Esophagus squamous epithelium (tissue), 5 donors: ENCODE measurements at regions not wholly inside any gene's neighbourhood (a gene's known extent, or its start where the extent isn't known, plus 50 kb on each side); places are given as distances from the start of the nearest gene placed in this dataset.
"Not testable (repeated sequence)": the region's sequence is repeated elsewhere in the genome, so short reads cannot be mapped to it uniquely, and the experiment has no call there.

Experiments
- DNase-seq: peaks from one replicate; lab custom pipeline; 2025; lab: John Stamatoyannopoulos, UW
- H3K27ac ChIP-seq, 4 donors: fragments of 200-600 bp; sonication (generic); one replicate each; pipeline ENCODE4 v1.5.1; 2016 to 2019; ENCODE audit warnings: mild to moderate bottlenecking in 1 of 4
- H3K27me3 ChIP-seq, 4 donors: fragments of 200-600 bp; sonication (generic); 1 replicate in 3 of 4; 2 replicates in 1 of 4; pipeline versions ENCODE4 v1.5.1 to v1.6.0; 2017 to 2021; ENCODE audit warnings: antibody characterized with exemption in 1 of 4
- H3K36me3 ChIP-seq, 3 donors: fragments of 200-600 bp; sonication (generic); one replicate each; pipeline ENCODE4 v1.5.1; 2016 to 2019
- H3K4me1 ChIP-seq, 3 donors: fragments of 200-600 bp; sonication (generic); one replicate each; pipeline ENCODE4 v1.5.1; 2017 to 2019
- H3K4me3 ChIP-seq, 4 donors: fragments of 200-600 bp; sonication (generic); 1 replicate in 3 of 4; 2 replicates in 1 of 4; pipeline ENCODE4 v1.5.1; 2016 to 2019; ENCODE audit warnings: mild to moderate bottlenecking in 2 of 4, moderate library complexity in 1 of 4
- H3K9me3 ChIP-seq, 3 donors: fragments of 200-600 bp; sonication (generic); one replicate each; pipeline ENCODE4 v1.5.1; 2016 to 2019
- CTCF ChIP-seq, 6 experiments: fragments of 450-650 bp in 4 of 6; fragments of 200-600 bp in 2 of 6; sonication (generic) in 2 of 6; IDR thresholded peaks; one replicate each; pipeline ENCODE4 v1.5.1; 2016 to 2019; ENCODE audit warnings: antibody characterized with exemption in 6 of 6, mild to moderate bottlenecking in 4 of 6, moderate library complexity in 4 of 6
- POLR2A ChIP-seq, 4 donors: fragments of 450-650 bp; IDR thresholded peaks; one replicate each; pipeline ENCODE4 v1.6.1; 2017; ENCODE audit warnings: antibody characterized with exemption in 4 of 4, mild to moderate bottlenecking in 4 of 4, moderate library complexity in 3 of 4
- WGBS, 2 donors: methylation state at CpG; one replicate each; pipeline ENCODE4 v1.1.5; 2018; 5-methylcytosine and 5-hydroxymethylcytosine counted together
- intact Hi-C: fragments of 100-400 bp; cut with DNase I; formaldehyde crosslinking; loops from one replicate; pipeline ENCODE4 v1.15.0; 2022
- donor health status: DM: yes; HTN: yes; CAD: no.

- no peak overlapping the region for H3K27ac ChIP-seq
- intact Hi-C loops, result no loop called here
- no peak overlapping the region for H3K4me3 ChIP-seq
- H3K27me3 ChIP-seq, result peaks cover 0 to 11% (median 0%) of the 10 kb centered on the region in 4 donors
- TF ChIP-seq CTCF (IDR thresholded peaks at IDR 0.05) (no peak), POLR2A (IDR thresholded peaks at IDR 0.05) (no peak)
- no peaks in the 10 kb centered on the region for H3K36me3 ChIP-seq
- peaks cover 0 to 13% (median 0%) of the 10 kb centered on the region in 3 donors for H3K4me1 ChIP-seq
- DNase-seq, result no peak
- WGBS, 2 donors, result 31 to 58% methylated on average over 6 to 14 of the region's 14 CpGs
- no peaks in the 10 kb centered on the region for H3K9me3 ChIP-seq
These were observed 79.5 kb upstream of the RALGAPA2 start for GRCh38 chr20:20791664-20792568.

- Histone ChIP-seq H3K4me3 (no peak overlapping the region), H3K4me1 (peaks cover 0 to 13% (median 0%) of the 10 kb centered on the region in 3 donors), H3K27ac (no peak overlapping the region), H3K36me3 (no peaks in the 10 kb centered on the region), H3K27me3 (peaks cover 0 to 11% (median 0%) of the 10 kb centered on the region in 4 donors), H3K9me3 (no peaks in the 10 kb centered on the region)
- intact Hi-C loops, result no loop called here
- TF ChIP-seq CTCF (IDR thresholded peaks at IDR 0.05) (no peak), POLR2A (IDR thresholded peaks at IDR 0.05) (no peak)
- DNase-seq, result no peak
- 75 to 84% methylated on average over 4 of the region's 4 CpGs for WGBS, 2 donors
These were observed 75.9 kb upstream of the RALGAPA2 start for GRCh38 chr20:20788308-20788707.

- WGBS, 2 donors, result 65 to 75% methylated on average over 2 of the region's 2 CpGs
- no peak for DNase-seq
- Histone ChIP-seq H3K27me3 (no peaks in the 10 kb centered on the region), H3K27ac (no peak overlapping the region), H3K36me3 (no peaks in the 10 kb centered on the region), H3K4me3 (no peak overlapping the region), H3K4me1 (peaks cover 0 to 15% (median 0%) of the 10 kb centered on the region in 3 donors), H3K9me3 (no peaks in the 10 kb centered on the region)
- intact Hi-C loops, result no loop called here
- TF ChIP-seq CTCF (IDR thresholded peaks at IDR 0.05) (no peak), POLR2A (IDR thresholded peaks at IDR 0.05) (no peak)
These were observed 74.0 kb upstream of the RALGAPA2 start for GRCh38 chr20:20786428-20786827.

- H3K9me3 ChIP-seq, result no peaks in the 10 kb centered on the region
- DNase-seq, result no peak
- H3K27me3 ChIP-seq, result no peaks in the 10 kb centered on the region
- H3K27ac ChIP-seq, result no peak overlapping the region
- H3K36me3 ChIP-seq, result no peaks in the 10 kb centered on the region
- TF ChIP-seq POLR2A (IDR thresholded peaks at IDR 0.05) (no peak), CTCF (IDR thresholded peaks at IDR 0.05) (no peak)
- peaks cover 9 to 23% (median 9%) of the 10 kb centered on the region in 3 donors for H3K4me1 ChIP-seq
- intact Hi-C loops, result no loop called here
- WGBS, 2 donors, result 71 to 84% methylated on average over 2 of the region's 2 CpGs
- H3K4me3 ChIP-seq, result no peak overlapping the region
These were observed 72.8 kb upstream of the RALGAPA2 start for GRCh38 chr20:20785226-20785625.

GRCh38 chr20:20784450-20784849 is 72.0 kb upstream of the RALGAPA2 start:
- H3K9me3 ChIP-seq, intact Hi-C loops, DNase-seq, H3K27me3 ChIP-seq, H3K36me3 ChIP-seq, H3K4me3 ChIP-seq, H3K27ac ChIP-seq: not testable (repeated sequence)
- 72 to 96% methylated on average over 4 of the region's 4 CpGs for WGBS, 2 donors
- peaks cover 9 to 31% (median 9%) of the 10 kb centered on the region in 3 donors for H3K4me1 ChIP-seq
